RWPE2 (cell line): ENCODE measurements at regions not wholly inside any gene's neighbourhood (a gene's known extent, or its start where the extent isn't known, plus 50 kb on each side); places are given as distances from the start of the nearest gene placed in this dataset.
"Not testable (repeated sequence)": the region's sequence is repeated elsewhere in the genome, so short reads cannot be mapped to it uniquely, and the experiment has no call there.

Source experiments
- ATAC-seq: fragments of 200-7000 bp; cut with Tn5 transposase; 3 replicates; pipeline ENCODE4 v1.9.1; 2021; ENCODE audit warnings: low read depth
- DNase-seq: peaks from one replicate; pipeline ENCODE4 v3.0.0-alpha.2; 2020; ENCODE audit warnings: low spot score
- H3K27ac ChIP-seq: fragments of 450-650 bp; 2 replicates; pipeline ENCODE4 v1.5.1; 2017; ENCODE audit warnings: mild to moderate bottlenecking; ENCODE audit not compliant: poor library complexity, severe bottlenecking
- H3K27me3 ChIP-seq: fragments of 250-450 bp; sonication (Bioruptor Pico); 2 replicates; pipeline ENCODE4 v1.5.1; 2021; ENCODE audit warnings: mild to moderate bottlenecking, moderate library complexity; ENCODE audit not compliant: insufficient read depth, poor library complexity, severe bottlenecking
- H3K36me3 ChIP-seq: fragments of 250-450 bp; sonication (Bioruptor Pico); 2 replicates; pipeline ENCODE4 v1.5.1; 2020; ENCODE audit warnings: low read depth, mild to moderate bottlenecking, moderate library complexity
- H3K4me1 ChIP-seq: fragments of 250-450 bp; sonication (Bioruptor Pico); 2 replicates; pipeline ENCODE4 v1.5.1; 2021; ENCODE audit warnings: mild to moderate bottlenecking, moderate library complexity; ENCODE audit not compliant: insufficient read depth, poor library complexity, severe bottlenecking
- H3K4me3 ChIP-seq: fragments of 250-450 bp; sonication (Bioruptor Pico); 2 replicates; pipeline ENCODE4 v1.5.1; 2021; ENCODE audit warnings: mild to moderate bottlenecking, moderate library complexity; ENCODE audit not compliant: severe bottlenecking
- H3K9me3 ChIP-seq: fragments of 250-450 bp; sonication (Bioruptor Pico); 2 replicates; pipeline ENCODE4 v1.5.1; 2021; ENCODE audit warnings: mild to moderate bottlenecking, moderate library complexity; ENCODE audit not compliant: severe bottlenecking
- TF ChIP-seq, protein P1 (sequence below): fragments of 450-650 bp; IDR thresholded peaks from one replicate; pipeline ENCODE4 v1.5.1; 2017; ENCODE audit warnings: mild to moderate bottlenecking, moderate library complexity; ENCODE audit not compliant: poor library complexity, severe bottlenecking

DNA sequence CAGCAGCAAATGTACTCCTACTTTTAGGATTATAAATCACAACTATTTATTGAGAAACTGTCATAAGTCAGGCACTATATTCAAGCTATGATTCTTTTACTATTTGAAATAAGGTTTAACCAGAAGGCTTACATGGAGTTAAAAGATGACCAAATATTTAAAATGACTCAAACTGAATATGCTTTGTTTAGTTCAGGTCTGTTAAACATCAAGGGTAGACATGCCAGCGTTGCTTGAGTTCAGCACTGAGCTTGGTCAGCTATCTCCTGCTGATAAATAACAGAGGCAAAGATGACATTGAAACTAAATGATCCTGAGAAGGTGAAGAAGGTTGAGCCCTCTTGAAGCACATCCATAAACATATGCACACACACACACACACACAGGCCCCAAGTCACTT is 305.6 kb downstream of the ANKRD30BL start:
- not testable (repeated sequence) for H3K27me3 ChIP-seq, H3K4me1 ChIP-seq, DNase-seq, H3K36me3 ChIP-seq, ATAC-seq, H3K4me3 ChIP-seq, H3K9me3 ChIP-seq, H3K27ac ChIP-seq

DNA sequence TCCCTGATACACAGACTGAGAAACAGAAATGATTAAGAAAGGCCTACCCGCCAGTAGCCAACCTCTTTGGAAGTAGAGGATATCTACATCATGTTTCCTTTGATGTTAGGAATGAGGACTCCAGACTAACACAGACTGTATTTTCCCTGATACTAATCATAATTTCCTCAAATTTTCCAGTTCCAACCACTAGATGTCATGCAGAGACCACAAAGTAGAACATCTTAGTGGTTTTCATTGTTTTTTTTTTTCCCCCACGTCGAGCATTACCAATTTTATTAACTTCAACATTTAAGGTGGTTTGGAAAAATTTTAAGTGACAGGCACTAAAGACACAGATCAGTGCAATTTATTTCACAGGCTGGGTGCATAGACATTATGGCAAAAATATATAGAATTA is 303.6 kb downstream of the ANKRD30BL start:
- ATAC-seq = peak; percentile 14; the same call in 1 of the 3 replicates
- H3K27ac ChIP-seq, H3K9me3 ChIP-seq, DNase-seq, H3K27me3 ChIP-seq, H3K36me3 ChIP-seq, H3K4me1 ChIP-seq, H3K4me3 ChIP-seq: not testable (repeated sequence)
- TF ChIP-seq, protein P1, sequence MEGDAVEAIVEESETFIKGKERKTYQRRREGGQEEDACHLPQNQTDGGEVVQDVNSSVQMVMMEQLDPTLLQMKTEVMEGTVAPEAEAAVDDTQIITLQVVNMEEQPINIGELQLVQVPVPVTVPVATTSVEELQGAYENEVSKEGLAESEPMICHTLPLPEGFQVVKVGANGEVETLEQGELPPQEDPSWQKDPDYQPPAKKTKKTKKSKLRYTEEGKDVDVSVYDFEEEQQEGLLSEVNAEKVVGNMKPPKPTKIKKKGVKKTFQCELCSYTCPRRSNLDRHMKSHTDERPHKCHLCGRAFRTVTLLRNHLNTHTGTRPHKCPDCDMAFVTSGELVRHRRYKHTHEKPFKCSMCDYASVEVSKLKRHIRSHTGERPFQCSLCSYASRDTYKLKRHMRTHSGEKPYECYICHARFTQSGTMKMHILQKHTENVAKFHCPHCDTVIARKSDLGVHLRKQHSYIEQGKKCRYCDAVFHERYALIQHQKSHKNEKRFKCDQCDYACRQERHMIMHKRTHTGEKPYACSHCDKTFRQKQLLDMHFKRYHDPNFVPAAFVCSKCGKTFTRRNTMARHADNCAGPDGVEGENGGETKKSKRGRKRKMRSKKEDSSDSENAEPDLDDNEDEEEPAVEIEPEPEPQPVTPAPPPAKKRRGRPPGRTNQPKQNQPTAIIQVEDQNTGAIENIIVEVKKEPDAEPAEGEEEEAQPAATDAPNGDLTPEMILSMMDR = peak; percentile 55
